ENCODE measurements at regions not wholly inside any gene's neighbourhood (a gene's known extent, or its start where the extent isn't known, plus 50 kb on each side); places are given as distances from the start of the nearest gene placed in this dataset.

DNA sequence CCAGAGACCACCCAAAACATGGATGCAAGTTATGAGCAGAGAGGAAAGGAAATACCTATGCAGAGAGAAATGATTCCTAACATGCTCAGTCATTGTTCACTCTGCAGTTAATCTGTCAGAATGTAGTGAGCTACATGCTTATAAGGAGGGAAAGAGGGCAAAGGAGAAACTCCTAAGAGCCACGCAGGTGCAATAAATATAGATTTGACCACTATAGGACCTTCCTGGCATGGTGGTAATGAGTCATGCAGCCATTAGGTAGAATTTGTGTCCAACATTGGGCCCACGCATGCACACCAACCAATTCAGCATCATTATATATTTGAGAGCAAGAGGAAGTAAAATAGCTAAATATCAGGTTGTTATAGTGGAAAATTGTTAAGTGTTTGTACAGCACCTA is 699.9 kb downstream of the DSC3 start:
- H3K4me2 ChIP-seq: no peak overlapping the region
- 37% methylated on average over 2 of the region's 2 CpGs for WGBS (ENCODE audit: missing lambda C conversion rate)
- ChIA-PET POLR2A (no interaction called here), CTCF (no interaction called here)
- ATAC-seq (no peak), FAIRE-seq (no peak), DNase-seq (ENCODE audit: low read depth in 1 of 2, low spot score in 1 of 2) (no peak)
- no peaks in the 10 kb centered on the region for H3K4me1 ChIP-seq
- no peak overlapping the region for H3K27ac ChIP-seq
- no peak for TF ChIP-seq RAD21 (conservative IDR thresholded peaks at IDR 0.05 in 1 of 2, IDR thresholded peaks at IDR 0.05 in 1 of 2)
- TF ChIP-seq MAFK (IDR thresholded peaks at IDR 0.05; ENCODE audit: partially characterized antibody): no peak
- TF ChIP-seq POLR2AphosphoS2 (conservative IDR thresholded peaks at IDR 0.05; ENCODE audit: low read length): no peak
- TF ChIP-seq JUNB (IDR thresholded peaks at IDR 0.05): no peak
- TF ChIP-seq FOSL2 (IDR thresholded peaks at IDR 0.05): no peak
- no peak for TF ChIP-seq FOSL2 (CRISPR knock-in tag; IDR thresholded peaks at IDR 0.05)
- no peak for TF ChIP-seq FOSB (CRISPR knock-in tag; IDR thresholded peaks at IDR 0.05)
- TF ChIP-seq CBX2 (IDR thresholded peaks at IDR 0.05; ENCODE audit: borderline replicate concordance, low read depth): no peak
- TF ChIP-seq HMGXB4 (CRISPR knock-in tag; IDR thresholded peaks at IDR 0.05; ENCODE audit: borderline replicate concordance): no peak
- no peak for TF ChIP-seq CTCF (IDR thresholded peaks at IDR 0.05)
- TF ChIP-seq NR3C1 (IDR thresholded peaks at IDR 0.05): no peak
- no peak for TF ChIP-seq ATOH8 (CRISPR knock-in tag; IDR thresholded peaks at IDR 0.05; ENCODE audit: low read depth)
- TF ChIP-seq FOXS1 (CRISPR knock-in tag; IDR thresholded peaks at IDR 0.05): no peak
- TF ChIP-seq, protein P1, sequence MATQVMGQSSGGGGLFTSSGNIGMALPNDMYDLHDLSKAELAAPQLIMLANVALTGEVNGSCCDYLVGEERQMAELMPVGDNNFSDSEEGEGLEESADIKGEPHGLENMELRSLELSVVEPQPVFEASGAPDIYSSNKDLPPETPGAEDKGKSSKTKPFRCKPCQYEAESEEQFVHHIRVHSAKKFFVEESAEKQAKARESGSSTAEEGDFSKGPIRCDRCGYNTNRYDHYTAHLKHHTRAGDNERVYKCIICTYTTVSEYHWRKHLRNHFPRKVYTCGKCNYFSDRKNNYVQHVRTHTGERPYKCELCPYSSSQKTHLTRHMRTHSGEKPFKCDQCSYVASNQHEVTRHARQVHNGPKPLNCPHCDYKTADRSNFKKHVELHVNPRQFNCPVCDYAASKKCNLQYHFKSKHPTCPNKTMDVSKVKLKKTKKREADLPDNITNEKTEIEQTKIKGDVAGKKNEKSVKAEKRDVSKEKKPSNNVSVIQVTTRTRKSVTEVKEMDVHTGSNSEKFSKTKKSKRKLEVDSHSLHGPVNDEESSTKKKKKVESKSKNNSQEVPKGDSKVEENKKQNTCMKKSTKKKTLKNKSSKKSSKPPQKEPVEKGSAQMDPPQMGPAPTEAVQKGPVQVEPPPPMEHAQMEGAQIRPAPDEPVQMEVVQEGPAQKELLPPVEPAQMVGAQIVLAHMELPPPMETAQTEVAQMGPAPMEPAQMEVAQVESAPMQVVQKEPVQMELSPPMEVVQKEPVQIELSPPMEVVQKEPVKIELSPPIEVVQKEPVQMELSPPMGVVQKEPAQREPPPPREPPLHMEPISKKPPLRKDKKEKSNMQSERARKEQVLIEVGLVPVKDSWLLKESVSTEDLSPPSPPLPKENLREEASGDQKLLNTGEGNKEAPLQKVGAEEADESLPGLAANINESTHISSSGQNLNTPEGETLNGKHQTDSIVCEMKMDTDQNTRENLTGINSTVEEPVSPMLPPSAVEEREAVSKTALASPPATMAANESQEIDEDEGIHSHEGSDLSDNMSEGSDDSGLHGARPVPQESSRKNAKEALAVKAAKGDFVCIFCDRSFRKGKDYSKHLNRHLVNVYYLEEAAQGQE (IDR thresholded peaks at IDR 0.05): no peak
- no peak for TF ChIP-seq CHD2 (IDR thresholded peaks at IDR 0.05; ENCODE audit: low read length, partially characterized antibody)
- H3K9me3 ChIP-seq: no peaks in the 10 kb centered on the region
- H3K4me3 ChIP-seq: no peak overlapping the region

DNA sequence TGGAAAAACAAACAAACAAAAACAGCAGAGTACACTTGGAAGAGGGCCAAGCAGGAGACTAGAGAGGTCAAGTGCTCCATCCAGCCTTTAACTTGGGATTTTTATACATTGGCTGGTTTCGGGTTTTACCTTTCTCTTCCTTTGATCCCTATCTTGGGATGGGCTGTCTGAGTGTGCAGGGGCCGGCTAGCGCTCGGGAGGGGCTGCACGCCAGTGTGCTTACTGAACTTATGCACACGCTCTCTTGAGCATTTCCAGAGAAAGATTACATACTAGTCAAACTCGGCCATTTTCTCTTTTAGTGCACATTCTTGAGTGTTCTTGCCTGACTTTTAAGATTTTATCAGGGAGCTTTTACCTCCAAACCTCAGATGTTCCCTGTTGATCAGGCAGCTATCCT is 707.8 kb downstream of the DSC3 start:
- Histone ChIP-seq H3K4me1 (no peaks in the 10 kb centered on the region), H3K27ac (no peak overlapping the region), H3K9me3 (no peaks in the 10 kb centered on the region), H3K4me3 (no peak overlapping the region), H3K4me2 (no peak overlapping the region)
- no peak for FAIRE-seq
- ATAC-seq: no peak
- 8% methylated on average over 7 of the region's 7 CpGs for WGBS (ENCODE audit: missing lambda C conversion rate)
- DNase-seq (ENCODE audit: low read depth in 1 of 2, low spot score in 1 of 2): no peak
- ChIA-PET POLR2A (no interaction called here), CTCF (no interaction called here)
- TF ChIP-seq JUN (IDR thresholded peaks at IDR 0.05) (no peak), RAD21 (conservative IDR thresholded peaks at IDR 0.05 in 1 of 2, IDR thresholded peaks at IDR 0.05 in 1 of 2) (no peak), MAX (IDR thresholded peaks at IDR 0.05) (no peak), POLR2A (IDR thresholded peaks at IDR 0.05; ENCODE audit: low read length) (no peak), EHF (CRISPR knock-in tag; IDR thresholded peaks at IDR 0.05) (no peak), TP53 (CRISPR knock-in tag; IDR thresholded peaks at IDR 0.05) (no peak), KDM1A (IDR thresholded peaks at IDR 0.05; ENCODE audit: low read depth) (no peak), GATA3 (IDR thresholded peaks at IDR 0.05; ENCODE audit: borderline replicate concordance) (no peak), HMGXB4 (CRISPR knock-in tag; IDR thresholded peaks at IDR 0.05; ENCODE audit: borderline replicate concordance) (no peak), ZFP36 (IDR thresholded peaks at IDR 0.05; ENCODE audit: borderline replicate concordance, partially characterized antibody) (no peak), CTCF (IDR thresholded peaks at IDR 0.05) (no peak), ESRRA (IDR thresholded peaks at IDR 0.05; ENCODE audit: borderline replicate concordance, low read length) (no peak), ZC3H11A (IDR thresholded peaks at IDR 0.05) (no peak), HEYL (CRISPR knock-in tag; IDR thresholded peaks at IDR 0.05) (no peak), HOXB13 (CRISPR knock-in tag; IDR thresholded peaks at IDR 0.05; ENCODE audit: low read depth) (no peak)
